Gastroesophageal sphincter (tissue), 4 donors: ENCODE measurements at regions not wholly inside any gene's neighbourhood (a gene's known extent, or its start where the extent isn't known, plus 50 kb on each side); places are given as distances from the start of the nearest gene placed in this dataset.
A peak's percentile ranks its signal among the peaks of the same experiment; 100 is the strongest.

ENCODE experiments used
- ATAC-seq: fragments of 150-250 bp; one replicate; pipeline ENCODE4 v1.9.1; 2016; ENCODE audit warnings: mild to moderate bottlenecking, moderate library complexity
- H3K27ac ChIP-seq, 4 donors: fragments of 200-600 bp; sonication (generic) in 3 of 4; 1 replicate in 3 of 4; 2 replicates in 1 of 4; pipeline ENCODE4 v1.5.1; 2016 to 2019
- H3K27me3 ChIP-seq: fragments of 200-600 bp; sonication (generic); one replicate; pipeline ENCODE4 v1.5.1; 2019
- H3K36me3 ChIP-seq, 2 donors: fragments of 200-600 bp; sonication (generic); one replicate each; pipeline ENCODE4 v1.5.1; 2019; ENCODE audit warnings: control low read depth in 1 of 2
- H3K4me1 ChIP-seq, 3 donors: fragments of 200-600 bp; sonication (generic); 1 replicate in 2 of 3; 2 replicates in 1 of 3; pipeline ENCODE4 v1.5.1; 2016 to 2019; ENCODE audit warnings: control low read depth in 2 of 3
- H3K4me3 ChIP-seq, 2 donors: fragments of 200-600 bp; sonication (generic); one replicate each; pipeline ENCODE4 v1.5.1; 2019; ENCODE audit warnings: mild to moderate bottlenecking in 1 of 2, moderate library complexity in 1 of 2
- H3K9me3 ChIP-seq, 3 donors: fragments of 200-600 bp; sonication (generic); one replicate each; pipeline ENCODE4 v1.5.1; 2017 to 2019; ENCODE audit warnings: control low read depth in 2 of 3
- CTCF ChIP-seq, 4 experiments: fragments of 200-600 bp in 2 of 4; fragments of 450-650 bp in 2 of 4; sonication (generic) in 1 of 4; IDR thresholded peaks; one replicate each; pipeline ENCODE4 v1.5.1; 2017 to 2019; ENCODE audit warnings: antibody characterized with exemption in 4 of 4, mild to moderate bottlenecking in 2 of 4, moderate library complexity in 2 of 4
- EP300 ChIP-seq: sonication (generic); formaldehyde crosslinking; IDR thresholded peaks from one replicate; pipeline ENCODE4 v1.6.1; 2017; ENCODE audit warnings: antibody characterized with exemption, mild to moderate bottlenecking
- POLR2A ChIP-seq, 2 donors: fragments of 450-650 bp; IDR thresholded peaks; one replicate each; pipeline ENCODE4 v1.6.1; 2017; ENCODE audit warnings: antibody characterized with exemption in 2 of 2, mild to moderate bottlenecking in 2 of 2, moderate library complexity in 1 of 2
- POLR2AphosphoS5 ChIP-seq: sonication (generic); formaldehyde crosslinking; IDR thresholded peaks from one replicate; pipeline ENCODE4 v1.6.1; 2017; ENCODE audit warnings: antibody characterized with exemption
- WGBS, 2 donors: methylation state at CpG; one replicate each; pipeline ENCODE4 v1.1.5; 2018; ENCODE audit warnings: low coverage in 1 of 2; 5-methylcytosine and 5-hydroxymethylcytosine counted together

- H3K9me3 ChIP-seq = peaks cover 0 to 6% (median 0%) of the 10 kb centered on the region in 3 donors
- no peak for TF ChIP-seq EP300
- no peak for TF ChIP-seq CTCF (IDR thresholded peaks at IDR 0.05)
- no peak for TF ChIP-seq POLR2A (IDR thresholded peaks at IDR 0.05)
- H3K4me1 ChIP-seq = no peaks in the 10 kb centered on the region
- H3K27me3 ChIP-seq = no peaks in the 10 kb centered on the region
- no peak overlapping the region for H3K4me3 ChIP-seq
- H3K36me3 ChIP-seq = no peaks in the 10 kb centered on the region
- ATAC-seq = no peak
- no peak overlapping the region for H3K27ac ChIP-seq
- WGBS, 2 donors = 69 to 89% methylated on average over 1 of the region's 1 CpG
These were observed 77.6 kb upstream of the ZMIZ1 start for GRCh38 chr10:78991187-78991586.

GRCh38 chr10:78992333-78992732, 76.4 kb upstream of the ZMIZ1 start:
- TF ChIP-seq CTCF (IDR thresholded peaks at IDR 0.05) (no peak), POLR2AphosphoS5 (no peak), EP300 (no peak)
- WGBS, 2 donors = 60% methylated on average over 1 of the region's 6 CpGs; no CpG with 5 or more reads in 1 of the 2 donors

GRCh38 chr10:78993261-78993945, 75.4 kb upstream of the ZMIZ1 start:
- Histone ChIP-seq H3K4me1 (peaks cover 0 to 4% (median 0%) of the 10 kb centered on the region in 3 donors), H3K36me3 (no peaks in the 10 kb centered on the region), H3K9me3 (peaks cover 0 to 6% (median 0%) of the 10 kb centered on the region in 3 donors), H3K4me3 (no peak overlapping the region), H3K27ac (no peak overlapping the region), H3K27me3 (no peaks in the 10 kb centered on the region)
- no peak for ATAC-seq
- WGBS, 2 donors = 75 to 100% methylated on average over 1 to 2 of the region's 10 CpGs
- TF ChIP-seq EP300 (no peak), POLR2AphosphoS5 (no peak), CTCF (IDR thresholded peaks at IDR 0.05) (no peak), POLR2A (IDR thresholded peaks at IDR 0.05) (no peak)

More at GRCh38 chr10:78992333-78992732, 76.4 kb upstream of the ZMIZ1 start:
- ATAC-seq = no peak
- no peaks in the 10 kb centered on the region for H3K4me1 ChIP-seq
- no peak overlapping the region for H3K27ac ChIP-seq
- H3K36me3 ChIP-seq = no peaks in the 10 kb centered on the region
- H3K27me3 ChIP-seq = no peaks in the 10 kb centered on the region
- H3K4me3 ChIP-seq = no peak overlapping the region
- H3K9me3 ChIP-seq = peaks cover 0 to 6% (median 0%) of the 10 kb centered on the region in 3 donors

- Histone ChIP-seq H3K9me3 (no peaks in the 10 kb centered on the region), H3K4me1 (peaks cover 0 to 4% (median 0%) of the 10 kb centered on the region in 3 donors), H3K27me3 (no peaks in the 10 kb centered on the region), H3K36me3 (no peaks in the 10 kb centered on the region), H3K4me3 (no peak overlapping the region), H3K27ac (no peak overlapping the region)
- TF ChIP-seq POLR2A (IDR thresholded peaks at IDR 0.05) = no peak
- no peak for TF ChIP-seq POLR2AphosphoS5
- TF ChIP-seq EP300 = no peak
- TF ChIP-seq CTCF (IDR thresholded peaks at IDR 0.05) = no peak
- 85 to 86% methylated on average over 6 of the region's 14 CpGs for WGBS, 2 donors
- ATAC-seq = no peak
These were observed 72.6 kb upstream of the ZMIZ1 start for GRCh38 chr10:78995987-78996791.

- H3K4me3 ChIP-seq = no peak overlapping the region
- peak; percentile 70 for ATAC-seq
- no peaks in the 10 kb centered on the region for H3K27me3 ChIP-seq
- TF ChIP-seq EP300 = no peak
- no peak for TF ChIP-seq POLR2A (IDR thresholded peaks at IDR 0.05)
- TF ChIP-seq CTCF (IDR thresholded peaks at IDR 0.05) = no peak
- TF ChIP-seq POLR2AphosphoS5 = no peak
- no peaks in the 10 kb centered on the region for H3K9me3 ChIP-seq
- no peaks in the 10 kb centered on the region for H3K36me3 ChIP-seq
- 95 to 100% methylated on average over 2 of the region's 3 CpGs for WGBS, 2 donors
- H3K4me1 ChIP-seq = peaks cover 0 to 4% (median 0%) of the 10 kb centered on the region in 3 donors
- no peak overlapping the region for H3K27ac ChIP-seq
These were observed 72.0 kb upstream of the ZMIZ1 start for GRCh38 chr10:78996792-78997129.
